Endothelial cell of umbilical vein (primary cell): ENCODE measurements at regions not wholly inside any gene's neighbourhood (a gene's known extent, or its start where the extent isn't known, plus 50 kb on each side); places are given as distances from the start of the nearest gene placed in this dataset.

ENCODE experiments used
- BruUV-seq: library from RNA; stranded (reverse); fragments of 400-500 nt; replicated peaks from 2 replicates; lab custom pipeline; 2021; lab: Mats Ljungman, UMichigan
- CTCF ChIA-PET: fragments of 300-600, 350-600 bp; sonication (Branson Sonifier 250); formaldehyde crosslinking; loops from one replicate; lab custom pipeline; 2021; ENCODE audit warnings: antibody characterized with exemption, inconsistent platforms; lab: Charles Lee
- POLR2A ChIA-PET: fragments of 300-600, 350-600 bp; sonication (Branson Sonifier 250); formaldehyde crosslinking; loops from one replicate; lab custom pipeline; 2021; ENCODE audit warnings: antibody characterized with exemption, inconsistent platforms; lab: Charles Lee
- DNase-seq: peaks from one replicate; pipeline ENCODE4 v3.0.0-alpha.2; 2011; ENCODE audit warnings: low read depth, low spot score
- FAIRE-seq: peaks from 2 replicates; lab custom pipeline; 2011; peaks lifted over from hg19 to GRCh38; lab: Jason Lieb, UNC
- H2AFZ ChIP-seq: 2 replicates; pipeline ENCODE4 v1.6.0; 2012; ENCODE audit warnings: low read depth, low read length, control low read depth, inconsistent platforms
- H3K27ac ChIP-seq: 2 replicates; pipeline ENCODE4 v1.5.1; 2011; ENCODE audit warnings: low read depth, mild to moderate bottlenecking, control low read depth, low read length, moderate library complexity; ENCODE audit not compliant: insufficient read depth
- H3K27me3 ChIP-seq, 2 experiments: 2 replicates each; pipeline versions ENCODE4 v1.6.0 to v1.6.1; 2011; ENCODE audit warnings: low read length in 2 of 2, mixed read lengths in 1 of 2; ENCODE audit not compliant: control insufficient read depth in 2 of 2, insufficient read depth in 2 of 2
- H3K36me3 ChIP-seq, 2 experiments: 2 replicates in 1 of 2; 3 replicates in 1 of 2; pipeline ENCODE4 v1.5.1; 2011; ENCODE audit warnings: low read length in 2 of 2, mild to moderate bottlenecking in 1 of 2, moderate library complexity in 1 of 2; ENCODE audit not compliant: control insufficient read depth in 2 of 2, insufficient read depth in 2 of 2; ENCODE audit errors: extremely low read depth in 1 of 2
- H3K4me1 ChIP-seq: 3 replicates; pipeline ENCODE4 v1.5.1; 2011; ENCODE audit warnings: mild to moderate bottlenecking, low read length; ENCODE audit not compliant: control insufficient read depth, insufficient read depth; ENCODE audit errors: extremely low read depth
- H3K4me2 ChIP-seq: 2 replicates; pipeline ENCODE4 v1.6.1; 2011; ENCODE audit warnings: low read length, control low read depth, mixed read lengths; ENCODE audit not compliant: insufficient read depth
- H3K4me3 ChIP-seq, 3 experiments: fragments of 200-600 bp in 1 of 3; sonication (generic), shearing (Covaris generic) in 1 of 3; replicated peaks in 1 of 3; 2 replicates each; pipeline ENCODE4 v1.5.1; 2011 to 2016; ENCODE audit warnings: control low read depth in 3 of 3, low read length in 3 of 3, mild to moderate bottlenecking in 2 of 3, inconsistent platforms in 1 of 3, low read depth in 1 of 3, moderate library complexity in 1 of 3; ENCODE audit not compliant: insufficient read depth in 1 of 3
- H3K79me2 ChIP-seq: 2 replicates; pipeline ENCODE4 v1.6.0; 2012; ENCODE audit warnings: low read length, inconsistent platforms; ENCODE audit not compliant: control insufficient read depth, insufficient read depth
- H3K9ac ChIP-seq: replicated peaks from 2 replicates; pipeline ENCODE3; 2011; ENCODE audit warnings: low read length, control low read depth; ENCODE audit not compliant: insufficient read depth; ENCODE audit errors: extremely low read depth
- H3K9me1 ChIP-seq: replicated peaks from 3 replicates; pipeline ENCODE4 v1.6.0; 2011; ENCODE audit warnings: mild to moderate bottlenecking, low read length; ENCODE audit not compliant: control insufficient read depth, insufficient read depth; ENCODE audit errors: extremely low read depth
- H3K9me3 ChIP-seq: replicated peaks from 2 replicates; pipeline ENCODE4 v1.5.1; 2012; ENCODE audit warnings: low read length, inconsistent platforms; ENCODE audit not compliant: control insufficient read depth, insufficient read depth
- H4K20me1 ChIP-seq: replicated peaks from 2 replicates; pipeline ENCODE3; 2011; ENCODE audit warnings: mild to moderate bottlenecking, low read length; ENCODE audit not compliant: control insufficient read depth, insufficient read depth; ENCODE audit errors: extremely low read depth
- CTCF ChIP-seq, 2 donors: IDR thresholded peaks; 1 replicate in 1 of 2; 2 replicates in 1 of 2; pipeline ENCODE4 v1.5.1; 2011; ENCODE audit warnings: low read length in 2 of 2, mild to moderate bottlenecking in 2 of 2, moderate library complexity in 2 of 2, control low read depth in 1 of 2, inconsistent platforms in 1 of 2, low read depth in 1 of 2; ENCODE audit not compliant: insufficient read depth in 1 of 2; ENCODE audit errors: extremely low read depth in 1 of 2
- EZH2 ChIP-seq: IDR thresholded peaks from 2 replicates; pipeline ENCODE4 v1.6.1; 2012; ENCODE audit warnings: borderline replicate concordance, low read depth, mild to moderate bottlenecking, moderate library complexity, low read length, inconsistent platforms; ENCODE audit not compliant: severe bottlenecking
- FOS ChIP-seq: IDR thresholded peaks from 2 replicates; pipeline ENCODE4 v1.6.1; 2011; ENCODE audit warnings: mild to moderate bottlenecking, low read length, moderate library complexity, borderline replicate concordance; ENCODE audit not compliant: insufficient read depth
- GATA2 ChIP-seq: IDR thresholded peaks from 2 replicates; pipeline ENCODE4 v1.7.0; 2011; ENCODE audit warnings: low read depth, mild to moderate bottlenecking, moderate library complexity, mixed read lengths, low read length; ENCODE audit not compliant: insufficient read length, insufficient read depth
- JUN ChIP-seq: IDR thresholded peaks from 2 replicates; pipeline ENCODE4 v1.6.1; 2011; ENCODE audit warnings: borderline replicate concordance, low read depth; ENCODE audit not compliant: insufficient read length, insufficient read depth
- MAX ChIP-seq: IDR thresholded peaks from 2 replicates; pipeline ENCODE4 v1.6.1; 2011; ENCODE audit not compliant: insufficient read depth, insufficient read length
- MYC ChIP-seq: IDR thresholded peaks from one replicate; pipeline ENCODE4 v1.6.1; 2011; ENCODE audit warnings: mild to moderate bottlenecking, low read depth, low read length
- POLR2A ChIP-seq: IDR thresholded peaks from 2 replicates; pipeline ENCODE4 v1.6.1; 2012; ENCODE audit warnings: low read depth, mild to moderate bottlenecking, control low read depth, low read length
- POLR2AphosphoS5 ChIP-seq: IDR thresholded peaks from 2 replicates; pipeline ENCODE4 v1.6.1; 2012; ENCODE audit warnings: low read depth, mild to moderate bottlenecking, control low read depth, low read length, moderate library complexity; ENCODE audit not compliant: insufficient read depth
- dilution Hi-C: fragments of 300-500 bp; cut with MboI; formaldehyde crosslinking; loops from one replicate; pipeline ENCODE4 v1.15.0; 2019; ENCODE audit warnings: low sequenced_read_pairs; ENCODE audit not compliant: extremely low pct_ligation_motif_present
- intact Hi-C: fragments of 100-400 bp; cut with micrococcal nuclease; formaldehyde crosslinking; loops from one replicate; pipeline ENCODE4 v1.10.0; 2022

- H3K9me3 ChIP-seq = peaks cover 3% of the 10 kb centered on the region
- BruUV-seq = no TSS peak
- FAIRE-seq (no peak), DNase-seq (no peak)
- no peaks in the 10 kb centered on the region for H3K79me2 ChIP-seq
- ChIA-PET CTCF (no interaction called here), POLR2A (no interaction called here)
- no peak overlapping the region for H3K9ac ChIP-seq
- H3K36me3 ChIP-seq = no peaks in the 10 kb centered on the region
- no peak overlapping the region for H3K4me2 ChIP-seq
- no peaks in the 10 kb centered on the region for H3K27me3 ChIP-seq
- H3K9me1 ChIP-seq = no peaks in the 10 kb centered on the region
- H3K27ac ChIP-seq = no peak overlapping the region
- no peaks in the 10 kb centered on the region for H4K20me1 ChIP-seq
- no peak overlapping the region for H2AFZ ChIP-seq
- intact Hi-C loops (no loop called here), dilution Hi-C loops (no loop called here)
- H3K4me3 ChIP-seq = no peak overlapping the region
- TF ChIP-seq POLR2A = no peak
- TF ChIP-seq POLR2AphosphoS5 = no peak
- TF ChIP-seq GATA2 = no peak
- no peaks in the 10 kb centered on the region for H3K4me1 ChIP-seq
Observed at GRCh38 chr12:17528394-17528793, 561.6 kb downstream of the RERGL start.

- Histone ChIP-seq H3K27me3 (no peaks in the 10 kb centered on the region), H3K9ac (no peak overlapping the region), H3K9me3 (peaks cover 3% of the 10 kb centered on the region), H3K27ac (no peak overlapping the region), H3K4me1 (no peaks in the 10 kb centered on the region), H3K9me1 (no peaks in the 10 kb centered on the region), H4K20me1 (no peaks in the 10 kb centered on the region), H3K4me2 (no peak overlapping the region), H3K4me3 (no peak overlapping the region), H3K79me2 (no peaks in the 10 kb centered on the region), H2AFZ (no peak overlapping the region), H3K36me3 (no peaks in the 10 kb centered on the region)
- BruUV-seq = no TSS peak
- dilution Hi-C loops (no loop called here), intact Hi-C loops (no loop called here)
- POLR2A ChIA-PET = no interaction called here
- FAIRE-seq = no peak
- CTCF ChIA-PET = no interaction called here
- TF ChIP-seq POLR2AphosphoS5 (no peak), MAX (no peak), EZH2 (no peak), FOS (no peak), POLR2A (no peak), CTCF (IDR thresholded peaks at IDR 0.05; ENCODE audit: extremely low read depth in 1 of 2, insufficient read depth in 1 of 2, low read depth in 1 of 2, low read length in 2 of 2) (no peak), MYC (no peak), JUN (no peak), GATA2 (no peak)
- no peak for DNase-seq
Observed at GRCh38 chr12:17527021-17527420, 563.0 kb downstream of the RERGL start.
